GM12892 (cell line): ENCODE measurements at regions not wholly inside any gene's neighbourhood (a gene's known extent, or its start where the extent isn't known, plus 50 kb on each side); places are given as distances from the start of the nearest gene placed in this dataset.

Experiments used
- POLR2A ChIP-seq: IDR thresholded peaks from 2 replicates; pipeline ENCODE4 v1.6.1; 2011; ENCODE audit warnings: low read depth, low read length, control low read depth
- POLR2AphosphoS5 ChIP-seq: IDR thresholded peaks from 2 replicates; pipeline ENCODE4 v1.6.1; 2011; ENCODE audit warnings: low read depth, low read length, control low read depth
- TAF1 ChIP-seq: IDR thresholded peaks from 2 replicates; pipeline ENCODE4 v1.6.1; 2011; ENCODE audit warnings: low read depth, mild to moderate bottlenecking, control low read depth, low read length, borderline replicate concordance

DNA sequence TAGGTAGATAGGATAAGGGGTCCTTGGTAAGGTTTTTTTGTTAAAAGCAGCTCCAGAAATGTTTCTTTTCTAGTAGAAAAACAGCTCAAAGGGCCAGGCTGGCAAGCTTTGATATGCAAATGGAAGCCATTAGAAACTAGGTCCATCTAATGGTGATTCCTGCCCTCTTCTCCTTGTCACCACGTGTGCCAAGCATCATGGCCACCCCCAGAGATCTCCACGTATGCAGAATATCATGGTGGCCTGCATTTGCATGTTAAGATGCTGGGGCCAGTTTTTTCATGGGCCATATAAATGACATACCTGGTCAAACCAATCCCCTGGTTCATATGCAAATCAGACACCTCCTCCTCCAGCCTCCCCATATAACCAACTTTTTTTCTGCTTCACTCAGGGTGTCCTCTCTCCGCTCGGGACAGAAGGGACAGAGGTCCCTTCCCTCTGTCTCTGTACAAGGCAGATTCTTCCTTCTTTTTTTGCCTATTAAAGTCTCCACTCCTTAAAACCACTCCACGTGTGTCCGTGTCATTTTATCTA is 1335.9 kb downstream of the UQCRFS1 start:
- TF ChIP-seq POLR2A, result no peak
- TF ChIP-seq TAF1, result no peak
- no peak for TF ChIP-seq POLR2AphosphoS5
